Endothelial cell of umbilical vein (primary cell): ENCODE measurements at regions not wholly inside any gene's neighbourhood (a gene's known extent, or its start where the extent isn't known, plus 50 kb on each side); places are given as distances from the start of the nearest gene placed in this dataset.

Source experiments
- BruUV-seq: library from RNA; stranded (reverse); fragments of 400-500 nt; replicated peaks from 2 replicates; lab custom pipeline; 2021; lab: Mats Ljungman, UMichigan
- CTCF ChIA-PET: fragments of 300-600, 350-600 bp; sonication (Branson Sonifier 250); formaldehyde crosslinking; loops from one replicate; lab custom pipeline; 2021; ENCODE audit warnings: antibody characterized with exemption, inconsistent platforms; lab: Charles Lee
- POLR2A ChIA-PET: fragments of 300-600, 350-600 bp; sonication (Branson Sonifier 250); formaldehyde crosslinking; loops from one replicate; lab custom pipeline; 2021; ENCODE audit warnings: antibody characterized with exemption, inconsistent platforms; lab: Charles Lee
- DNase-seq: peaks from one replicate; pipeline ENCODE4 v3.0.0-alpha.2; 2011; ENCODE audit warnings: low read depth, low spot score
- FAIRE-seq: peaks from 2 replicates; lab custom pipeline; 2011; peaks lifted over from hg19 to GRCh38; lab: Jason Lieb, UNC
- H2AFZ ChIP-seq: 2 replicates; pipeline ENCODE4 v1.6.0; 2012; ENCODE audit warnings: low read depth, low read length, control low read depth, inconsistent platforms
- H3K27ac ChIP-seq: 2 replicates; pipeline ENCODE4 v1.5.1; 2011; ENCODE audit warnings: low read depth, mild to moderate bottlenecking, control low read depth, low read length, moderate library complexity; ENCODE audit not compliant: insufficient read depth
- H3K27me3 ChIP-seq, 2 experiments: 2 replicates each; pipeline versions ENCODE4 v1.6.0 to v1.6.1; 2011; ENCODE audit warnings: low read length in 2 of 2, mixed read lengths in 1 of 2; ENCODE audit not compliant: control insufficient read depth in 2 of 2, insufficient read depth in 2 of 2
- H3K36me3 ChIP-seq, 2 experiments: 2 replicates in 1 of 2; 3 replicates in 1 of 2; pipeline ENCODE4 v1.5.1; 2011; ENCODE audit warnings: low read length in 2 of 2, mild to moderate bottlenecking in 1 of 2, moderate library complexity in 1 of 2; ENCODE audit not compliant: control insufficient read depth in 2 of 2, insufficient read depth in 2 of 2; ENCODE audit errors: extremely low read depth in 1 of 2
- H3K4me1 ChIP-seq: 3 replicates; pipeline ENCODE4 v1.5.1; 2011; ENCODE audit warnings: mild to moderate bottlenecking, low read length; ENCODE audit not compliant: control insufficient read depth, insufficient read depth; ENCODE audit errors: extremely low read depth
- H3K4me2 ChIP-seq: 2 replicates; pipeline ENCODE4 v1.6.1; 2011; ENCODE audit warnings: low read length, control low read depth, mixed read lengths; ENCODE audit not compliant: insufficient read depth
- H3K4me3 ChIP-seq, 3 experiments: fragments of 200-600 bp in 1 of 3; sonication (generic), shearing (Covaris generic) in 1 of 3; replicated peaks in 1 of 3; 2 replicates each; pipeline ENCODE4 v1.5.1; 2011 to 2016; ENCODE audit warnings: control low read depth in 3 of 3, low read length in 3 of 3, mild to moderate bottlenecking in 2 of 3, inconsistent platforms in 1 of 3, low read depth in 1 of 3, moderate library complexity in 1 of 3; ENCODE audit not compliant: insufficient read depth in 1 of 3
- H3K79me2 ChIP-seq: 2 replicates; pipeline ENCODE4 v1.6.0; 2012; ENCODE audit warnings: low read length, inconsistent platforms; ENCODE audit not compliant: control insufficient read depth, insufficient read depth
- H3K9ac ChIP-seq: replicated peaks from 2 replicates; pipeline ENCODE3; 2011; ENCODE audit warnings: low read length, control low read depth; ENCODE audit not compliant: insufficient read depth; ENCODE audit errors: extremely low read depth
- H3K9me1 ChIP-seq: replicated peaks from 3 replicates; pipeline ENCODE4 v1.6.0; 2011; ENCODE audit warnings: mild to moderate bottlenecking, low read length; ENCODE audit not compliant: control insufficient read depth, insufficient read depth; ENCODE audit errors: extremely low read depth
- H3K9me3 ChIP-seq: replicated peaks from 2 replicates; pipeline ENCODE4 v1.5.1; 2012; ENCODE audit warnings: low read length, inconsistent platforms; ENCODE audit not compliant: control insufficient read depth, insufficient read depth
- H4K20me1 ChIP-seq: replicated peaks from 2 replicates; pipeline ENCODE3; 2011; ENCODE audit warnings: mild to moderate bottlenecking, low read length; ENCODE audit not compliant: control insufficient read depth, insufficient read depth; ENCODE audit errors: extremely low read depth
- EZH2 ChIP-seq: IDR thresholded peaks from 2 replicates; pipeline ENCODE4 v1.6.1; 2012; ENCODE audit warnings: borderline replicate concordance, low read depth, mild to moderate bottlenecking, moderate library complexity, low read length, inconsistent platforms; ENCODE audit not compliant: severe bottlenecking
- FOS ChIP-seq: IDR thresholded peaks from 2 replicates; pipeline ENCODE4 v1.6.1; 2011; ENCODE audit warnings: mild to moderate bottlenecking, low read length, moderate library complexity, borderline replicate concordance; ENCODE audit not compliant: insufficient read depth
- GATA2 ChIP-seq: IDR thresholded peaks from 2 replicates; pipeline ENCODE4 v1.7.0; 2011; ENCODE audit warnings: low read depth, mild to moderate bottlenecking, moderate library complexity, mixed read lengths, low read length; ENCODE audit not compliant: insufficient read length, insufficient read depth
- JUN ChIP-seq: IDR thresholded peaks from 2 replicates; pipeline ENCODE4 v1.6.1; 2011; ENCODE audit warnings: borderline replicate concordance, low read depth; ENCODE audit not compliant: insufficient read length, insufficient read depth
- MYC ChIP-seq: IDR thresholded peaks from one replicate; pipeline ENCODE4 v1.6.1; 2011; ENCODE audit warnings: mild to moderate bottlenecking, low read depth, low read length
- POLR2A ChIP-seq: IDR thresholded peaks from 2 replicates; pipeline ENCODE4 v1.6.1; 2012; ENCODE audit warnings: low read depth, mild to moderate bottlenecking, control low read depth, low read length
- POLR2AphosphoS5 ChIP-seq: IDR thresholded peaks from 2 replicates; pipeline ENCODE4 v1.6.1; 2012; ENCODE audit warnings: low read depth, mild to moderate bottlenecking, control low read depth, low read length, moderate library complexity; ENCODE audit not compliant: insufficient read depth
- dilution Hi-C: fragments of 300-500 bp; cut with MboI; formaldehyde crosslinking; loops from one replicate; pipeline ENCODE4 v1.15.0; 2019; ENCODE audit warnings: low sequenced_read_pairs; ENCODE audit not compliant: extremely low pct_ligation_motif_present
- intact Hi-C: fragments of 100-400 bp; cut with micrococcal nuclease; formaldehyde crosslinking; loops from one replicate; pipeline ENCODE4 v1.10.0; 2022
- TF ChIP-seq, protein P1 (sequence below): IDR thresholded peaks from 2 replicates; pipeline ENCODE4 v1.6.1; 2011; ENCODE audit not compliant: insufficient read depth, insufficient read length
- TF ChIP-seq, protein P2 (sequence below), 2 donors: IDR thresholded peaks; 1 replicate in 1 of 2; 2 replicates in 1 of 2; pipeline ENCODE4 v1.5.1; 2011; ENCODE audit warnings: low read length in 2 of 2, mild to moderate bottlenecking in 2 of 2, moderate library complexity in 2 of 2, control low read depth in 1 of 2, inconsistent platforms in 1 of 2, low read depth in 1 of 2; ENCODE audit not compliant: insufficient read depth in 1 of 2; ENCODE audit errors: extremely low read depth in 1 of 2

DNA sequence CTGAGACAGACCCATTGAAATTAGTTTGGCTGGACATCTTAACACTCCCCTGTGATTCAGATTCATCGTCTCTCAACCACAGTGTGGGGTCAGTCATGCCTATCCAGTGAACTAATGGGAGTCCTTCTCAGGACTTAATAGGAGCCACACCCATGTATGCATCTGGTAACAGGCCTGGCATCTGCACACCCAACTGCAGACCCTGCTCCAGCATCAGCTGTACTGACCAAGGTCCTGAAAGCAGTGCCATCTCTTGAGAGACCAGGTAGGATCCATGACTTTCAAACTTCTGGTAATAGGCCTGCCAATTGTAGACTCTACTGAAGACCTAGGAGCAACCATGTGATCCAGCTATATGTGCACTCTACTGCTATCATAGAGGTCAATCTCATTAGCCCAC, 363.6 kb upstream of the POU3F2 start:
- TF ChIP-seq JUN: no peak
- TF ChIP-seq GATA2: no peak
- POLR2A ChIA-PET: no interaction called here
- CTCF ChIA-PET: no interaction called here
- Histone ChIP-seq H3K9me3 (peaks cover 8% of the 10 kb centered on the region), H3K4me1 (no peaks in the 10 kb centered on the region), H3K27me3 (no peaks in the 10 kb centered on the region), H3K79me2 (no peaks in the 10 kb centered on the region), H3K4me3 (no peak overlapping the region), H3K9me1 (no peaks in the 10 kb centered on the region), H3K27ac (no peak overlapping the region), H3K4me2 (no peak overlapping the region), H2AFZ (no peak overlapping the region), H4K20me1 (no peaks in the 10 kb centered on the region), H3K9ac (no peak overlapping the region), H3K36me3 (no peaks in the 10 kb centered on the region)
- FAIRE-seq (no peak), DNase-seq (no peak)
- intact Hi-C loops: no loop called here
- dilution Hi-C loops: no loop called here
- no TSS peak for BruUV-seq

DNA sequence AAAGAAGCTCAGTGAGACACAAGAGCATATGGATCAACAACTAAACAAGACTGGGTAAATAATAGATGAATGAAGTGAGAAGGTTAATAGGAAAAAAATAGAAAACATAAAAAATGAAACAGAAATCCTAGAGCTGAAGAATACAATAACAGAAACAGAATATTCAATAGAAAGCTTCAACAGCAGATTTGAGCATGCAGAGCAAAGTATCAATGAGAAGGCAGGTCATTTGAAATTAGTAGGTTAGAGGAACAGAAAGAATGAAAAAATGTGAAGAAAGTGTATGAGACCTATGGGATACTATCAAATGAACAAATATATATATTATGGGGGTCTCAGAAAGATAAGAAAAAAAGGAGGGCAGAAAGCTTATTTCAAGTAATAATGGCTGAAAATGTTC, 362.9 kb upstream of the POU3F2 start:
- ChIA-PET POLR2A (no interaction called here), CTCF (no interaction called here)
- no peaks in the 10 kb centered on the region for H3K27me3 ChIP-seq
- FAIRE-seq (no peak), DNase-seq (no peak)
- H2AFZ ChIP-seq: no peak overlapping the region
- intact Hi-C loops (no loop called here), dilution Hi-C loops (no loop called here)
- H3K4me3 ChIP-seq: no peak overlapping the region
- H3K9me3 ChIP-seq: peaks cover 8% of the 10 kb centered on the region
- no peak overlapping the region for H3K27ac ChIP-seq
- H3K4me1 ChIP-seq: no peaks in the 10 kb centered on the region
- no peak for TF ChIP-seq MYC
- no peak for TF ChIP-seq JUN
- no peak for TF ChIP-seq GATA2
- no peak for TF ChIP-seq EZH2
- no peak for TF ChIP-seq POLR2AphosphoS5
- TF ChIP-seq POLR2A: no peak
- TF ChIP-seq, protein P1, sequence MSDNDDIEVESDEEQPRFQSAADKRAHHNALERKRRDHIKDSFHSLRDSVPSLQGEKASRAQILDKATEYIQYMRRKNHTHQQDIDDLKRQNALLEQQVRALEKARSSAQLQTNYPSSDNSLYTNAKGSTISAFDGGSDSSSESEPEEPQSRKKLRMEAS: no peak
- TF ChIP-seq FOS: no peak
- TF ChIP-seq, protein P2, sequence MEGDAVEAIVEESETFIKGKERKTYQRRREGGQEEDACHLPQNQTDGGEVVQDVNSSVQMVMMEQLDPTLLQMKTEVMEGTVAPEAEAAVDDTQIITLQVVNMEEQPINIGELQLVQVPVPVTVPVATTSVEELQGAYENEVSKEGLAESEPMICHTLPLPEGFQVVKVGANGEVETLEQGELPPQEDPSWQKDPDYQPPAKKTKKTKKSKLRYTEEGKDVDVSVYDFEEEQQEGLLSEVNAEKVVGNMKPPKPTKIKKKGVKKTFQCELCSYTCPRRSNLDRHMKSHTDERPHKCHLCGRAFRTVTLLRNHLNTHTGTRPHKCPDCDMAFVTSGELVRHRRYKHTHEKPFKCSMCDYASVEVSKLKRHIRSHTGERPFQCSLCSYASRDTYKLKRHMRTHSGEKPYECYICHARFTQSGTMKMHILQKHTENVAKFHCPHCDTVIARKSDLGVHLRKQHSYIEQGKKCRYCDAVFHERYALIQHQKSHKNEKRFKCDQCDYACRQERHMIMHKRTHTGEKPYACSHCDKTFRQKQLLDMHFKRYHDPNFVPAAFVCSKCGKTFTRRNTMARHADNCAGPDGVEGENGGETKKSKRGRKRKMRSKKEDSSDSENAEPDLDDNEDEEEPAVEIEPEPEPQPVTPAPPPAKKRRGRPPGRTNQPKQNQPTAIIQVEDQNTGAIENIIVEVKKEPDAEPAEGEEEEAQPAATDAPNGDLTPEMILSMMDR (IDR thresholded peaks at IDR 0.05; ENCODE audit: extremely low read depth in 1 of 2, insufficient read depth in 1 of 2, low read depth in 1 of 2, low read length in 2 of 2): no peak
- no peaks in the 10 kb centered on the region for H3K9me1 ChIP-seq
- no peak overlapping the region for H3K9ac ChIP-seq
- H3K36me3 ChIP-seq: no peaks in the 10 kb centered on the region
- H3K79me2 ChIP-seq: no peaks in the 10 kb centered on the region
- BruUV-seq: no TSS peak
- H3K4me2 ChIP-seq: no peak overlapping the region
- H4K20me1 ChIP-seq: no peaks in the 10 kb centered on the region
